Osteocyte (in vitro differentiated cells): ENCODE measurements at regions not wholly inside any gene's neighbourhood (a gene's known extent, or its start where the extent isn't known, plus 50 kb on each side); places are given as distances from the start of the nearest gene placed in this dataset.

ENCODE experiments used
- DNase-seq: peaks from one replicate; pipeline ENCODE4 v3.0.0; 2021; ENCODE audit warnings: mixed read lengths; ENCODE audit not compliant: unreplicated experiment; ENCODE audit errors: extremely low spot score
- H3K27ac Mint-ChIP-seq: one replicate; pipeline ENCODE4 v1.8.0; 2021; ENCODE audit warnings: mild to moderate bottlenecking, mixed read lengths; ENCODE audit not compliant: unreplicated experiment
- H3K27me3 Mint-ChIP-seq: one replicate; pipeline ENCODE4 v1.8.0; 2021; ENCODE audit warnings: mixed read lengths; ENCODE audit not compliant: unreplicated experiment
- H3K36me3 Mint-ChIP-seq: one replicate; pipeline ENCODE4 v1.8.0; 2021; ENCODE audit warnings: mixed read lengths; ENCODE audit not compliant: unreplicated experiment
- H3K4me1 Mint-ChIP-seq: one replicate; pipeline ENCODE4 v1.8.0; 2021; ENCODE audit warnings: mixed read lengths; ENCODE audit not compliant: unreplicated experiment
- H3K4me3 Mint-ChIP-seq: one replicate; pipeline ENCODE4 v1.8.0; 2021; ENCODE audit warnings: mild to moderate bottlenecking, moderate library complexity, mixed read lengths; ENCODE audit not compliant: unreplicated experiment
- H3K9me3 Mint-ChIP-seq: one replicate; pipeline ENCODE4 v1.8.0; 2021; ENCODE audit warnings: mixed read lengths; ENCODE audit not compliant: unreplicated experiment
- TF ChIP-seq, protein P1 (sequence below): fragments of 200-600 bp; sonication (generic); IDR thresholded peaks from 2 replicates; pipeline ENCODE4 v1.5.0; 2021; ENCODE audit warnings: antibody characterized with exemption, mild to moderate bottlenecking, moderate library complexity

DNA sequence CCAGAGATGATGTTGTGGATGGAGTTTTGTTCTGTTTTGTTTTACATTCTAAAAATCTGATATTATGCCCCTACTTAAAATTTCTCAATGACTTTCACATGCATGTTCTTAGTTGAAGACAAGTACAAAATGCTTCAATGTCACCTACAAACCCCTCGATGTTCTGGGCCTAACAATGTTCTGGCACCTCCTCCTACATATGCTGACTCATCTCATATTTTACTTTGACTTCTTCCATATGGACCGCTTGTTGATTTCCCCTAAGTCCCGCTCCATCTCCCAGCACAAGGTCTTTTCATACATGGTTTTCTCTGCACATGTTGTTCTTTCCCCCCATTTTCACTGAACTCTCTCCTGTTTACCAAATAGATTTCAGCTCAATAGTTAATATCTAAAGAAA lies 441.4 kb downstream of the CNTN6 start:
- H3K4me1 Mint-ChIP-seq: peaks cover 12% of the 10 kb centered on the region
- H3K9me3 Mint-ChIP-seq: peaks cover 12% of the 10 kb centered on the region
- no peak overlapping the region for H3K27ac Mint-ChIP-seq
- TF ChIP-seq, protein P1, sequence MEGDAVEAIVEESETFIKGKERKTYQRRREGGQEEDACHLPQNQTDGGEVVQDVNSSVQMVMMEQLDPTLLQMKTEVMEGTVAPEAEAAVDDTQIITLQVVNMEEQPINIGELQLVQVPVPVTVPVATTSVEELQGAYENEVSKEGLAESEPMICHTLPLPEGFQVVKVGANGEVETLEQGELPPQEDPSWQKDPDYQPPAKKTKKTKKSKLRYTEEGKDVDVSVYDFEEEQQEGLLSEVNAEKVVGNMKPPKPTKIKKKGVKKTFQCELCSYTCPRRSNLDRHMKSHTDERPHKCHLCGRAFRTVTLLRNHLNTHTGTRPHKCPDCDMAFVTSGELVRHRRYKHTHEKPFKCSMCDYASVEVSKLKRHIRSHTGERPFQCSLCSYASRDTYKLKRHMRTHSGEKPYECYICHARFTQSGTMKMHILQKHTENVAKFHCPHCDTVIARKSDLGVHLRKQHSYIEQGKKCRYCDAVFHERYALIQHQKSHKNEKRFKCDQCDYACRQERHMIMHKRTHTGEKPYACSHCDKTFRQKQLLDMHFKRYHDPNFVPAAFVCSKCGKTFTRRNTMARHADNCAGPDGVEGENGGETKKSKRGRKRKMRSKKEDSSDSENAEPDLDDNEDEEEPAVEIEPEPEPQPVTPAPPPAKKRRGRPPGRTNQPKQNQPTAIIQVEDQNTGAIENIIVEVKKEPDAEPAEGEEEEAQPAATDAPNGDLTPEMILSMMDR: no peak
- no peak overlapping the region for H3K4me3 Mint-ChIP-seq
- DNase-seq: no peak
- H3K27me3 Mint-ChIP-seq: no peaks in the 10 kb centered on the region
- no peaks in the 10 kb centered on the region for H3K36me3 Mint-ChIP-seq

DNA sequence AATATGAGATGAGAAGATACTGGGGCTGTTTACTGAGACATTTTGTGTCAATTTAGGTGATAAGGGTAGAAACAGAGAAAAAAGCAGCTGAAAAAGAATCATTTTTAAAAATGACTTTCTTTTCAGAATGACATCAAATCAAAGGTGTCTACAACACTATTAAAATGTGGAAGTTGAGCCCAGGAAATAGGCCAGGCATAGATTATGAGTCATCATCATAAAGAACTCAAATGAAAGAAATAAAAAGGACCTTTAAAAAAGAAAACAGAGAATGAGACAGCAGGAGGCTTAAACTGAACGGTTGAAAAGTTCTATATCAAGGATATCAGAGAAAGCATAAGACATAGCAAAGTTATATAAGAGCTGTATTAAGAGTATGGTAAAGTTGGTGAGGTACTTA lies 442.5 kb downstream of the CNTN6 start:
- DNase-seq: no peak
- Mint-ChIP-seq H3K9me3 (peaks cover 12% of the 10 kb centered on the region), H3K36me3 (no peaks in the 10 kb centered on the region), H3K4me3 (no peak overlapping the region), H3K27ac (no peak overlapping the region), H3K4me1 (peaks cover 4% of the 10 kb centered on the region), H3K27me3 (peaks cover under 1% of the 10 kb centered on the region)
- TF ChIP-seq, protein P1: no peak

DNA sequence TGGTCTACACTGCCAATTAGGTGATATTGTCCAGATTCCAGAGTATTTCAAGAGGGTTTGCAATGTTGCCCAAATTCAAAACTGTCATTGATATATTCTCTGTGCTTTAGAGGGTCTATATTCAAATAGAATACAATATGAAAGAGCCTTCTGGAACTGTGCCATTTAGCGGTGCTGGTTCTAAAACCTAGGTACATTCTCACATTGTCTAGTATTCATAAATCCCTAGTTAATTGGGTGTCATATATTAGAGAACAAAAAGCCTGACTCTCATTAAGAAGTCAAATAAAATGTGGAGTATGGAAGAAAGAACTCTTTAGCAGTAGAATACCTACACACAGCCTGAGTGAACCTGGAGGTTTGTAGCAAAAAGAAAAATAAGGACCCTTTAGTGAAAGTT lies 447.9 kb downstream of the CNTN6 start:
- no peak overlapping the region for H3K27ac Mint-ChIP-seq
- H3K4me3 Mint-ChIP-seq: no peak overlapping the region
- no peak for DNase-seq
- TF ChIP-seq, protein P1: no peak
- H3K27me3 Mint-ChIP-seq: peaks cover 4% of the 10 kb centered on the region
- H3K36me3 Mint-ChIP-seq: no peaks in the 10 kb centered on the region
- peaks cover 12% of the 10 kb centered on the region for H3K9me3 Mint-ChIP-seq
- peaks cover 6% of the 10 kb centered on the region for H3K4me1 Mint-ChIP-seq

DNA sequence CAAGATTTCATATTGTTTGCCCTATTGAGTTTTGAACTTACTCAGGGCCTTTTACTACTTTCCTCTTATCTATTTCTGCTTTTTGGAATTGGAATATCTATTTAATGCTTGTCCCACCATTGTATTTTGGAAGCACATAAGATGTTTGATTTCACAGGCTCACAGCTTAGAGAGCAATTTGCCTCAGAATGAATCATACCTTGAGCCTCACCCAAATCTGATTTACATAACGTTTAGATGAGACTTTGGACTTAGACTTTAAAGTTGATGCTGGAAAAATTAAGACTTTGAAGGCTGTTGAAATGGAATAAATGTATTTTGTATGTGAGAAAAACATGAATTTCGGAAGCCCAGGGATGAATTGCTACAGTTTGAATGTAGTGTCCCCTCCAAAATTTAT lies 458.9 kb downstream of the CNTN6 start:
- Mint-ChIP-seq H3K9me3 (peaks cover 9% of the 10 kb centered on the region), H3K4me1 (no peaks in the 10 kb centered on the region), H3K27ac (no peak overlapping the region), H3K27me3 (peaks cover 3% of the 10 kb centered on the region), H3K4me3 (no peak overlapping the region), H3K36me3 (no peaks in the 10 kb centered on the region)
- no peak for DNase-seq
- TF ChIP-seq, protein P1: no peak

DNA sequence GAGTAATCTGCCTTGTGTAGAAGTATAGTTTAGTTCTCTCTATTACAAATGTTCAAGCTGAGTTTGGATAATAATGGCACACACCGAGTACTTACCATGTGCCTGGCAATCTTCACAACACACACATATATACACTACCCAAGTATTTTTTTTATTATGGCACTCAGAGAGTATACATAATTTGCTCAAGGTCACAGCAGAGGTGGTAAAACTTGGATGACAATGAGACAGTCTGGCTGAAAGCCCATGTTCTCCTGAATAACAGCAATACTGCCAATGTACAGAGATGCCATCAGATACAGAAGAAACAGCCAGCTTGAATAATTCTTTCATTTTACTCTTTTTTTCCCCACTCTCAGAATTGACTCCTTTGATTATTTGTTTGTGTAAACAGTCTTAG lies 460.0 kb downstream of the CNTN6 start:
- Mint-ChIP-seq H3K4me1 (no peaks in the 10 kb centered on the region), H3K27me3 (peaks cover 3% of the 10 kb centered on the region), H3K9me3 (peaks cover 8% of the 10 kb centered on the region), H3K4me3 (no peak overlapping the region), H3K27ac (no peak overlapping the region), H3K36me3 (no peaks in the 10 kb centered on the region)
- TF ChIP-seq, protein P1: no peak
- DNase-seq: no peak
